Activated naive CD4-positive, alpha-beta T cell treated with anti-CD3 and anti-CD28 coated beads, Interleukin-2, amount 50 U/mL, for 72 hours (primary cell): ENCODE measurements at regions not wholly inside any gene's neighbourhood (a gene's known extent, or its start where the extent isn't known, plus 50 kb on each side); places are given as distances from the start of the nearest gene placed in this dataset.

Experiments
- ATAC-seq, 2 donors: fragments of 150-1000 bp; cut with Tn5 transposase; 2 replicates each; pipeline ENCODE4 v1.10.0; 2021; ENCODE audit warnings: mild to moderate bottlenecking in 2 of 2, moderate library complexity in 2 of 2
- DNase-seq, 2 donors: peaks; one replicate each; pipeline ENCODE4 v3.0.0; 2021 to 2022; ENCODE audit warnings: low spot score in 2 of 2
- H3K27ac Mint-ChIP-seq, 2 donors: one replicate each; pipeline ENCODE4 v1.8.0; 2022; ENCODE audit warnings: mild to moderate bottlenecking in 2 of 2, mixed read lengths in 2 of 2
- H3K36me3 Mint-ChIP-seq, 2 donors: one replicate each; pipeline ENCODE4 v1.8.0; 2022; ENCODE audit warnings: mixed read lengths in 2 of 2
- H3K9me3 Mint-ChIP-seq, 2 donors: one replicate each; pipeline ENCODE4 v1.8.0; 2022; ENCODE audit warnings: mixed read lengths in 2 of 2

- Mint-ChIP-seq H3K9me3 (peaks cover 0 to 2% of the 10 kb centered on the region in 2 donors), H3K36me3 (peaks cover 0 to 5% of the 10 kb centered on the region in 2 donors), H3K27ac (no peak overlapping the region)
- ATAC-seq, result no peak
- DNase-seq, result no peak
Observed at GRCh38 chr6:168888786-168889345, 364.8 kb downstream of the THBS2 start.

- DNase-seq, result no peak
- H3K9me3 Mint-ChIP-seq, result peaks cover 0 to 4% of the 10 kb centered on the region in 2 donors
- H3K36me3 Mint-ChIP-seq, result peaks cover 0 to 8% of the 10 kb centered on the region in 2 donors
- ATAC-seq, result no peak
- H3K27ac Mint-ChIP-seq, result no peak overlapping the region
Observed at GRCh38 chr6:168888102-168888501, 365.5 kb downstream of the THBS2 start.

DNA sequence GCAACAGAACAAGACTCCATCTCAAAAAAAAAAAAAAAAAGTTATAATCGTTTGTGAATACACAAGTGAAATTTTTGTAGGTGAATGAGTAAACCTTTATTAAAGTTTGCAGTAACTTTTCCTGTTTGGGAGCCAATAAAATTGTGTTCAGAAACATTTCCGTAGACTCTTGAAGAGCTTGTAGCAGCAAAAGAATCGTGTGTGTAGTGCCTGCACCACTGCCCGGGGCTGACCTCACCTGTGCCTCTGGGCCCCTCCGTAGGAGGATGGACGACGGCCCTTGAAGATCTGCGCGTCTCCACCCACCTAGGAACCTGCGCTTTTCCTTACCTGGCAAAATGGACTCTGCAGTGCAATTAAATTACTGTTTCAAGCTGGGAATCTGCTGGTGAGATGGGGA, 366.0 kb downstream of the THBS2 start:
- ATAC-seq, result no peak
- peaks cover 0 to 8% of the 10 kb centered on the region in 2 donors for H3K36me3 Mint-ChIP-seq
- H3K9me3 Mint-ChIP-seq, result peaks cover 0 to 4% of the 10 kb centered on the region in 2 donors
- H3K27ac Mint-ChIP-seq, result no peak overlapping the region
- DNase-seq, result no peak

GRCh38 chr6:168886964-168887363, 366.7 kb downstream of the THBS2 start:
- Mint-ChIP-seq H3K9me3 (peaks cover 0 to 4% of the 10 kb centered on the region in 2 donors), H3K36me3 (peaks cover 0 to 8% of the 10 kb centered on the region in 2 donors), H3K27ac (no peak overlapping the region)
- DNase-seq (no peak), ATAC-seq (no peak)

DNA sequence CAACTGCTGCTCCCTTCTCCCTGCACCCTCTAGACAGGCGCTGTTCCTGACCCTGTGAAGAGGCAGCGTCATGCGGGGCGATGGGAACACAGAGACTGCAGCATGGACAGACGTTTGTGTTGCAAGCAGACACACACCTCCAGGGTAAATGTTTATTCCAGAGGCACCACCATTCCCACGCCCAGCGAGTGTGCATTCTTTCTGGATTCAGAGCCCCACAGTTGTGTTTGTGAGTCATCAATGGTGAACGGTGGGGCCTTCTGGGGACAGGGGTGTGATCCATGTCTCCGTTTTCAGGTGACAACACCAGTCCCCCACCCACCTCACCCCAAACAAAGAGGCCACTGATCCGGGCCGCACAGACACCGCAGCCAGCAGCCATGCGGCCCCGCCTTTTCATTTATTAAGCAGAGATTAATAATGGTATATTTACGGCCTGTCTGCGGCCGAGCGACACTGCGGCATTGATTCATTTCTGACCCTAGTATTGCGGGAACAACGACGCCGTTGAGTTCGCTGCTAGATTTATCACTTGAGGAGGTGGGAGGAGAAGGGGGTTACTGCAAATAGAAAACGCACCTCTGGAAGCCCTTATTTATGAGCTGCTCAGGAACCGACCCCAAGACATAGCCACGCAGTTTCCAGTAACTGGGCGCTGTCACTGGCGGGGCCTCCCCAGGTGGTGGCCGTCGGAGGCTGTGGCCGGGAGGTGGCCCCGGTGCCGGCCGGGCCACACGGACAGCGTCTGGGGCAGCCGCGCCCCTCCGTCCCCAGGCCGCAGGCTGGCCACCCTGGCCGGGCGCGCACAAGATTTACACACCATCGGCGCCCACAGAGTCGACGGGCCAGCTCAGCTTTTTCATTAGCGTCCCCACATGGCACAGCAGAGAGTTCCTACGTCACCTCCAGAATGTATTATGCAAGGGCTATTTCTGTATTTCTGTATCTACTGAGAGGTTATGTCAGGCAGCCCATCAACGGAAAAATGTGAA, 367.6 kb downstream of the THBS2 start:
- peaks cover 0 to 8% of the 10 kb centered on the region in 2 donors for H3K36me3 Mint-ChIP-seq
- H3K9me3 Mint-ChIP-seq, result peaks cover 0 to 4% of the 10 kb centered on the region in 2 donors
- ATAC-seq (no peak), DNase-seq (no peak)
- H3K27ac Mint-ChIP-seq, result no peak overlapping the region

GRCh38 chr6:168885196-168885595, 368.4 kb downstream of the THBS2 start:
- H3K9me3 Mint-ChIP-seq, result peaks cover 0 to 4% of the 10 kb centered on the region in 2 donors
- ATAC-seq (no peak), DNase-seq (no peak)
- no peak overlapping the region for H3K27ac Mint-ChIP-seq
- H3K36me3 Mint-ChIP-seq, result peaks cover 0 to 8% of the 10 kb centered on the region in 2 donors

GRCh38 chr6:168884646-168885086, 369.0 kb downstream of the THBS2 start:
- Mint-ChIP-seq H3K27ac (peak overlapping the region in 1 of 2 donors; percentile 80), H3K9me3 (peaks cover 0 to 4% of the 10 kb centered on the region in 2 donors), H3K36me3 (peaks cover 0 to 8% of the 10 kb centered on the region in 2 donors)
- DNase-seq (peak; percentile 85 to 92), ATAC-seq (peak; percentile 95 to 96)

DNA sequence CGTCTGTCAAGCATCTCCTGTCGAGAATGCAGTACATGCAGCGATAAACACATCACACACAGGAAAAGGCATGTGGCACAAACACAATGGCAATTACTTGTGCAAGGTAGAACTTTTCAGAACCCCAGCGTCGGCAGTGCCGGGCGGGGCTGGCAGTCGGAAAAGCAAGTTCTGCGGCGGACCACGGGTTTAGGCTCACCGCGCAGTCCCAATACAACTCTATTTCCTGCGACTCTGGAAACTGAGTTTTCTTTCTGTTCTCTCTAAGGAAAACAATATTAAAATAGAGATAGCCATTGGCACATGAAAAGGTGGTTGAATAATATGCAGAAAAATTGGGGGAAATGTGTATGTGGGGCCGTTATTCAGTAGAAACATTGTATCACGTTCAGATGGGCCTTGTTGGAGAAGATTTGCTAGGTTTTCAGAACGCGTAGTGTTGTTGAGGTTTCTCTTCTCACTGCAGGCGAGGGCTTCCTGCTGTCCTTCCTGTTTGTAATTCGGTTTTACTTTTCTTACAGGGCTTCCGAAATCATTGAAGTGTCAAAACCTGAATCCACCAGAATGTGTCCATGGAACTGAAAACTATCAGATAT, 369.5 kb downstream of the THBS2 start:
- ATAC-seq (peak; percentile 65 to 68), DNase-seq (no peak)
- H3K36me3 Mint-ChIP-seq, result peaks cover 0 to 8% of the 10 kb centered on the region in 2 donors
- peaks cover 0 to 4% of the 10 kb centered on the region in 2 donors for H3K9me3 Mint-ChIP-seq
- H3K27ac Mint-ChIP-seq, result peak overlapping the region in 1 of 2 donors; percentile 80

DNA sequence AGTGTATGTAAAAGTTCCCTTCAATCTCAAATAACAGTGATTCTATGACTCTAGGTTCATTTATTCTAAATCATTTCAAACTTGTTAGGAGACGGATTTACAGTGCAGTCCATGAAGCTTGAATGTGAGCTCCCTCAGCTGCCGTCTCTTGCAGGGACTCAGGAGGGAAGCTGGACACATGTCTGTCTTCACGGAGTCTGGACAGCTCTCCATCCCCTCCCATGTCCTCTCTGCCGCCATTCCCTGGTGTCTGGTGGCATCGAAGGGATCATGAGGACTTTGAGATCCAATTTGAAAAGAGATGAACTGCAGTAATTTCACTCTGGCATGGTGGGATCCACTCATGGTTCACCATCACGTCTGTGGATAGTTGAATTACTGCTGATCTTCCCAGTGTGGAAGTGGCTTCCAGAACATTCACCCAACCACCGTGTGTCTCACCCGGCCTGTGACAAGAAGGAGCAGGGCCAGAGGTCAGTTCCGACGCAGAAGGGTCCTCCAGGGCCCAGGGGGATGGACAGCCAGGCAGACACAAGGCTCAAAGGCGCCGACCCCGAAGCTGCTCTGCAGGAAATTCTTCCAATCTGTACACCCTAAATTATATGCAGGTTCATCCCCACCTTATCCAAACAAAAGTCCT, 370.1 kb downstream of the THBS2 start:
- DNase-seq, result no peak
- H3K9me3 Mint-ChIP-seq, result peaks cover 0 to 4% of the 10 kb centered on the region in 2 donors
- H3K36me3 Mint-ChIP-seq, result peaks cover 0 to 8% of the 10 kb centered on the region in 2 donors
- no peak for ATAC-seq
- H3K27ac Mint-ChIP-seq, result peak overlapping the region in 1 of 2 donors; percentile 80

DNA sequence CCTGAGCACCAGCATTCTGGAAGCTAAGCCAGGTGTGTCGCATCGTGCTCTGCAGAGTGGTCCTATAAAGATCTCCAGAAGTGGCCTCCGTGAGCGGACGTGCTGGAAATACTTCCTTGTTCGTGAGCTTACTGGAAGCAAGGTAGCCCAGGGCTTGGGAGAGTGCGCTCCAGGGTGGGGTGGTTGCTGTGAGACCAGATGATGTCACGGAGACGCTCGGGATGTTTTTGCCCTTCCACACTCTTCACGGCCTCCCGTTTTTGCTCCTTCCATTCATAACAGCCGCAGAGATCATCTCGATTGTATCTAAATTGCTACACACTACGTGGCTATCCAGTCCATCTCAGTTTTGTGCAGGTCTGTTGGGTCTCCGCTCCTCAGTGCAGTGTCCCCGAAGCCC, 373.4 kb downstream of the THBS2 start:
- no peak overlapping the region for H3K27ac Mint-ChIP-seq
- H3K9me3 Mint-ChIP-seq, result peaks cover 0 to 4% of the 10 kb centered on the region in 2 donors
- ATAC-seq, result no peak
- H3K36me3 Mint-ChIP-seq, result peaks cover 0 to 8% of the 10 kb centered on the region in 2 donors
- no peak for DNase-seq

DNA sequence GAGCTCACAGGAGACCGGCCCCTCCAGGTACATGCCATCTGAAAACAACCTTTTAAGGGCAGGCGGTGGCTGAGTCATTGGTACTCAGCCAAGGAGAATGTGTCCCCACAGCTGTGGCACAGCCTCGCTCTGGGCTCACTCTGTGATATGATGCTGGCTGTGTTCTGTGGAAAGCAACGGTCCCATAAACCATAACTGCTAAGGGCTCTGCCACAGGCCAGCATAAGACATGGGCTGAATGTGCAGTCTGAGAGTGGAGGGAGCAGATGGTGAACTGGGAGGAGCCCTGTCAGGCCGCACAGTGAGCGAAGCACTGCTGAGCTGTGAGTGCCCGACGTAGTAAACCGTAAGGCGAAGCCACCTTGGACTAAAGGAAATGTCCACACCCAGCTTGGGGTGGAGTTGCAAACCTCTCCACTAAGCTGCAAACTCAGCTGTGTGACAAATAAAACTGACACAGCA, 375.8 kb downstream of the THBS2 start:
- H3K36me3 Mint-ChIP-seq, result no peaks in the 10 kb centered on the region
- no peaks in the 10 kb centered on the region for H3K9me3 Mint-ChIP-seq
- DNase-seq (no peak), ATAC-seq (no peak)
- no peak overlapping the region for H3K27ac Mint-ChIP-seq

- DNase-seq (no peak), ATAC-seq (no peak)
- no peaks in the 10 kb centered on the region for H3K9me3 Mint-ChIP-seq
- H3K36me3 Mint-ChIP-seq, result no peaks in the 10 kb centered on the region
- H3K27ac Mint-ChIP-seq, result no peak overlapping the region
Observed at GRCh38 chr6:168876956-168877355, 376.7 kb downstream of the THBS2 start.

GRCh38 chr6:168875811-168876576, 377.7 kb downstream of the THBS2 start:
- ATAC-seq (no peak), DNase-seq (no peak)
- Mint-ChIP-seq H3K9me3 (no peaks in the 10 kb centered on the region), H3K27ac (no peak overlapping the region), H3K36me3 (no peaks in the 10 kb centered on the region)

DNA sequence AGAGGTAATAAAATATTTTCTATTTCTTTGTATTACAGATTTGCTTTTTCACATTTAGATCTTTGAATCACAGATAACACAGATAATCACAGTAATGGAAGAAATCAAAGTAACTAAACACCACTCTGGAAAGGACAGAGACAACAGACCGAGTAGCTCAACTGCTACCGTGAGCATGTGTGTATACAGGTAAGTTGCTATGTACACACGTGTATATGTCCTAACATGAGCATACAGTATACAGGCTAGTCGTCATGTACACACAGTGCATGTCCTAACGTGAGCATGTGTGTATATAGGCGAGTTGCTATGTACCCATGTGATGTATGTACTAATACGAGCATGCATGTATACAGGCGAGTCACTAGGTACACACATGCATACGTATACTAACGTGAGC, 379.0 kb downstream of the THBS2 start:
- Mint-ChIP-seq H3K27ac (no peak overlapping the region), H3K9me3 (no peaks in the 10 kb centered on the region), H3K36me3 (no peaks in the 10 kb centered on the region)
- ATAC-seq (no peak), DNase-seq (no peak)

DNA sequence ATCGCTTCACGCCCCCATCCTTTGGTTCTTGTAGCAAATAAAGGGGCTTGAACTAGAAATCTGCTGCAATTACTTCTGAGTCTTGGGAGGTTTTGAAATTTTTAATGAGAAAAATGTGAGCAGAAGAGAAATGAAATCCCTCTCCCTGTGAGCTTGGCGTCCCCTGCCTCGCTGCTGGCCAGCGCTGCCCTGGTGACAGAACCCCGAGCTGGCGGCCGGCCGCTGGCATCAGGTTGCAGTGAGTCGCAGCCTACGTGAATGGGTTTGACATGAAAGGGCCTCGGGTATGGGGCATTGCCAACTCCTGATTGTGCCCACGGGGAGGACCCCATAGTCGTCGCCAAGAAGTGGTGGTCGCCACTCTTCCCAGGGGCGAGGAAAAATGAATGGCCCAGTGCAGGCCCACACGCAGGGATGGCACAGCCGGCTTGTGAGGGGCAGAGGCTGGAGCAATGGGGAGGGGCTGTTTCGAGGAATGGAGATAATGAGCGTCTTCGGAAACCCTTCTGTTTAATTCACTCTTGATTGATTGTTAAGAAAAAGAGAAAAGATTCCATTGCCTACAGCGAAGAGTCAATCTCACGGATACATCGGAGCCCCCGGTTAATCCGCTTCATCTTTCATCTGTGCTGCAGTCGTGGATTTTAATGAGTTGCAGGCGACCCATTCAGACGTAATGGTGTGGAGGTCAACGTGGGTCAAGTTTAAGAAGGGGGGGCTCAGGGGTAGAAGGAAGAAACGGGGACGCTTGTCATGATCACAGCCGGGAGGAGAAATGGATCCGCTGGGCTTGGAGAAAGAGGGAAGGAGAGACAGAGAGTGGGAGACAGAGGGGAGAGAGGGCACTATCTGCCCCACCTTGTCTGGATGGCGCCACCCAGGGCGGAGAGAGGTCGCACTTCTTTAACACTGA, 380.1 kb downstream of the THBS2 start:
- ATAC-seq (no peak), DNase-seq (no peak)
- H3K9me3 Mint-ChIP-seq, result no peaks in the 10 kb centered on the region
- H3K27ac Mint-ChIP-seq, result no peak overlapping the region
- H3K36me3 Mint-ChIP-seq, result no peaks in the 10 kb centered on the region
